H1 (cell line): ENCODE measurements at regions not wholly inside any gene's neighbourhood (a gene's known extent, or its start where the extent isn't known, plus 50 kb on each side); places are given as distances from the start of the nearest gene placed in this dataset.

Source experiments
- CBX8 ChIP-seq: fragments of 300-800, 300-1000 bp; sonication (generic); IDR thresholded peaks from 2 replicates; pipeline ENCODE4 v1.7.1; 2016; ENCODE audit warnings: low read depth, low read length, borderline replicate concordance
- CTCF ChIP-seq, 3 experiments: IDR thresholded peaks; 1 replicate in 2 of 3; 2 replicates in 1 of 3; pipeline versions ENCODE4 v1.5.1 to v1.6.1; 2011; ENCODE audit warnings: low read length in 3 of 3, mild to moderate bottlenecking in 3 of 3, inconsistent platforms in 2 of 3, low read depth in 1 of 3, moderate library complexity in 1 of 3; ENCODE audit not compliant: insufficient read depth in 1 of 3; ENCODE audit errors: control extremely low read depth in 1 of 3
- GABPA ChIP-seq: IDR thresholded peaks from 2 replicates; pipeline ENCODE4 v1.6.1; 2011; ENCODE audit warnings: mild to moderate bottlenecking, low read length, moderate library complexity, borderline replicate concordance; ENCODE audit not compliant: insufficient read depth
- MAX ChIP-seq: IDR thresholded peaks from 2 replicates; pipeline ENCODE4 v1.6.1; 2012; ENCODE audit warnings: inconsistent platforms
- NANOG ChIP-seq: IDR thresholded peaks from 2 replicates; pipeline ENCODE4 v1.6.1; 2011; ENCODE audit warnings: low read length, low read depth, mild to moderate bottlenecking, inconsistent platforms; ENCODE audit not compliant: insufficient read depth, poor library complexity, severe bottlenecking

GRCh38 chr10:124213471-124213870, 120.1 kb upstream of the CHST15 start (continued):
- TF ChIP-seq CTCF (IDR thresholded peaks at IDR 0.05; ENCODE audit: control extremely low read depth in 1 of 3, insufficient read depth in 1 of 3, low read depth in 1 of 3, low read length in 3 of 3) (no peak), MAX (no peak), NANOG (no peak), GABPA (no peak), CBX8 (no peak)
- TF ChIP-seq, all 59 proteins: peak for 0
